ENCODE measurements at regions not wholly inside any gene's neighbourhood (a gene's known extent, or its start where the extent isn't known, plus 50 kb on each side); places are given as distances from the start of the nearest gene placed in this dataset.

DNA sequence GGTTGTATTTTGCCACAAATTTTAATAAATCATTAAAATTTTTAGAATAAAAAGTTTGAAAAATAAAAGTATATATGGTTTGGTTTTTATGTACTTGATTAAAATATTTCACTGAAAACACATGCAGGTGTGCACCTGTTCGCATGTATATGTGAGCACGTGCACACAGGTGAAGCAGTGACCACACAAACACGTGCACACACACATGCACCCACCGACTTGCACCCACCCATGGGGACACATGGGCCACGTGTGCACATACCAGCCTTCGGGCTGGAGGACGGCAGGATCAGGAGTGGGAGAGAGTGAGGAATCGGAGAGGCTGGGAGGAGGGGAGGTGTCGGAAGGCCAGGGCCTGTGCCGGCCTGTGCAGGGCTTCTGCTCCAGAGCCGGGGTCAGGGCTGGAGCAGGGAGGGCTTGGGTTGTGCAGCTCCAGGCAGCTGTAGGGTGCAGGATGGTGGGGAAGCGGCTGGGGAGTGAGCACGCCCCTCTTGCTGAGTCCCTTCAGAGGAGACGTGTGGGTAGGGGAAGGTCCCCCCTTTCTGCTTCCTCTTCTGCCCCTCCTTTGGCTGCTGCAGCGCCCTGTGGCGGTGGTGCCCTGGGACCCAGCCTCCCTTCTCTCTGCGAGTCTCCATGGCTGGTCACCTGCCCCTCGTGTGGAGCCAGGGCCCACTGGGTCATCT is 106.9 kb upstream of the HDAC4 start:
- no peaks in the 10 kb centered on the region for H3K9me3 ChIP-seq
- no peaks in the 10 kb centered on the region for H3K27me3 ChIP-seq
- H3K4me1 ChIP-seq (ENCODE audit: control insufficient read depth in 1 of 2, insufficient read depth in 1 of 2, low read depth in 1 of 2, low read length in 1 of 2), result peaks cover 60 to 64% of the 10 kb centered on the region in 2 experiments
- H3K27ac ChIP-seq, result peak overlapping the region; percentile 9
- no peak for TF ChIP-seq CTCF (IDR thresholded peaks at IDR 0.05)
- no peak overlapping the region for H3K4me3 ChIP-seq (ENCODE audit: low read depth in 1 of 2, low read length in 1 of 2)
- no peaks in the 10 kb centered on the region for H3K36me3 ChIP-seq

DNA sequence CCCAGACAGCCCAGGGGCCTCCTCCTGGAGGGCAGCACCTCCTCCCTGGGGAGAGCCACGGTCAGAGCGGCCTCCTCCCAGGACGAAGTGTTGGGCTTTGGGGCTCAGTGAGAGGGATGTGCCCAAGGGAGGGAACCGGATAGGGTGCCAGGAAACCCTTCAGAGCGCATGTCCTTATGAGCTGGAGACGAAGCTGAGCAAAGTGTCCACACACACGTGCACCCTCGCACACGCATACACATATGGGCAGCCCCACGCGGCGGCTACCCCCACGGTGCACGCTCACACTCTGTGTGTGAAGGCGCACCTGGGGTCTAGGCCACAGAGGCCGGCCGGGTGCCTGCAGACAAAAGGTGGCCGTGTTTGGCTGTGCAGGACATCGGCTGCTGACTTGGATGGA is 106.1 kb upstream of the HDAC4 start:
- Histone ChIP-seq H3K4me3 (ENCODE audit: low read depth in 1 of 2, low read length in 1 of 2) (no peak overlapping the region), H3K27ac (peak overlapping the region; percentile 99), H3K9me3 (no peaks in the 10 kb centered on the region), H3K36me3 (no peaks in the 10 kb centered on the region), H3K27me3 (no peaks in the 10 kb centered on the region), H3K4me1 (ENCODE audit: control insufficient read depth in 1 of 2, insufficient read depth in 1 of 2, low read depth in 1 of 2, low read length in 1 of 2) (peaks cover 67 to 72% of the 10 kb centered on the region in 2 experiments)
- no peak for TF ChIP-seq CTCF (IDR thresholded peaks at IDR 0.05)

DNA sequence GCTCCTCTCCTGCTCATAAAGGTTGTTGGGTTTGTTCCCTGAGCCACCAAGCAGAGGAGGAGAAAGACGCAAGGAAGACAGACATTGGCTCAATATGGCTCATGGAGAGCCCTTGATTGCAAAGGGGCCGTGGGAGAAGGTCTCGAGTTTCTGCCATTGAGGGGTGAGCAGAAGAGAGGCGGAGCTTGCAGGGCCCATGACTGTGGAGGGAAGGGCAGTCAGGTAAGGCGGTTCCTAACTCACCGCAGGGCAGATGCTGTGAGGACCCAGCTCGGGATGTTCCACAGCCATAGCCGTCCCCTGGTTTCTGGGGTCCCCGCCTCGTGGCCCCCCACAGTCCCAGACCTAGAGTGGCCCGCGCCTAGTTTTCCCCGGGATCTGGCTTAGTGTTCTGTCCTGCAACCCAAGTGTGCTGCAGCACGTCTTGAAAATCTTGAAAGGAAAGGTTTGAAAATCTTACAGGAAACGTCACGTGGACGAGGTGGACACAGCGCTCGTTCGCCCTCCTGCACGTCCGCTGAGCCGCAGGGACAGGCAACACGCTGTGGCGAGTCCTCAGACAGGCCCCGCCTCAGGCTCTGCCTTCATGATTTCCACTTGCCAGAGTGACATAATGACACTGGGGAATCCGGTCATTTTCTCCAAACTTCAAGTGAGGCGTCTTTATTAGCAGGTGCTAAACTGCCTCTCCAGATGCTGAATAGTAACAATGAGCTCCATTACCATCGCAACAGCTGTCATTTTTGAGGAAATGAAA is 105.5 kb upstream of the HDAC4 start:
- H3K27ac ChIP-seq, result peak overlapping the region; percentile 99
- TF ChIP-seq CTCF (IDR thresholded peaks at IDR 0.05), result no peak
- H3K4me1 ChIP-seq (ENCODE audit: control insufficient read depth in 1 of 2, insufficient read depth in 1 of 2, low read depth in 1 of 2, low read length in 1 of 2), result peaks cover 74 to 79% of the 10 kb centered on the region in 2 experiments
- no peak overlapping the region for H3K4me3 ChIP-seq (ENCODE audit: low read depth in 1 of 2, low read length in 1 of 2)
- H3K9me3 ChIP-seq, result no peaks in the 10 kb centered on the region
- no peaks in the 10 kb centered on the region for H3K36me3 ChIP-seq
- H3K27me3 ChIP-seq, result no peaks in the 10 kb centered on the region

GRCh38 chr2:239504643-239505235 is 103.9 kb upstream of the HDAC4 start:
- no peaks in the 10 kb centered on the region for H3K27me3 ChIP-seq
- H3K4me3 ChIP-seq (ENCODE audit: low read depth in 1 of 2, low read length in 1 of 2), result peak overlapping the region; percentile 46 to 57
- peaks cover 86 to 88% of the 10 kb centered on the region in 2 experiments for H3K4me1 ChIP-seq (ENCODE audit: control insufficient read depth in 1 of 2, insufficient read depth in 1 of 2, low read depth in 1 of 2, low read length in 1 of 2)
- peak overlapping the region; percentile 99 for H3K27ac ChIP-seq
- H3K9me3 ChIP-seq, result no peaks in the 10 kb centered on the region
- TF ChIP-seq CTCF (IDR thresholded peaks at IDR 0.05), result no peak
- no peaks in the 10 kb centered on the region for H3K36me3 ChIP-seq

DNA sequence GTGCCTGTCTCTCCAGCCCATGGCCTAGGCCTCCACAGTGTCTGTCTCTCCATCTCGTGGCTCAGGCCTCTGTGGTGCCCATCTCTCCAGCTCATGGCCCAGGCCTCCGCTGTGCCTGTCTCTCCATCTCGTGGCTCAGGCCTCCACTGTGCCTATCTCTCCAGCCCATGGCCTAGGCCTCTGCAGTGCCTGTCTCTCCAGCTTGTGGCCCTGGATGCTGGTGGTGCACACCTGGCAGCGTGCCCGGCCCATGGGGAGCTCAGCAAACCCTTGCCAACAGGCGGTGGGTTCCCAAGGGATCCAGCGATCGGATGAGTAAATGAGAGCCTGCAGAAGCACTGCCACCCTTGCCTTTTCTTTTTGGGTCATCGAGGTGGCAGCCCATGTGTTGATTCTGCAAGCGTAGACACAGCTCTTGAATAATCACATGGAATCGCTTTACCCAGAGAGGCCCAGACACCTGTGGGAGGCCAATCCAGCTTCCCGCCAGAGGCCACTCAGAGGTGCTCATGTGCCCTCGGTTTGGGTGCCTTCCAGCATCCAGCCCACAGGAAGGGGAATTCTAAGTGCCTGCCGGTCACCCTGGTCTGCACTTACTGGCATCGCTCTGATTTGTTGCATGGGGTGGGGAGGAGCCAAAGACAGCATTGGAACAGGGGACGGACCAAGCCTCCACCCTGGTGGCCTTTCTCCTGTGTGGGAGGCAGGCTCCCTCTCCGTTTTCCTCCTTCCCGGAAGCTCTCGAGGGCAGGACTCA is 101.8 kb upstream of the HDAC4 start:
- H3K27ac ChIP-seq, result peak overlapping the region; percentile 99
- peak overlapping the region; percentile 57 to 68 for H3K4me3 ChIP-seq (ENCODE audit: low read depth in 1 of 2, low read length in 1 of 2)
- no peaks in the 10 kb centered on the region for H3K9me3 ChIP-seq
- H3K36me3 ChIP-seq, result no peaks in the 10 kb centered on the region
- TF ChIP-seq CTCF (IDR thresholded peaks at IDR 0.05), result no peak
- H3K27me3 ChIP-seq, result no peaks in the 10 kb centered on the region
- H3K4me1 ChIP-seq (ENCODE audit: control insufficient read depth in 1 of 2, insufficient read depth in 1 of 2, low read depth in 1 of 2, low read length in 1 of 2), result peaks cover 76 to 79% of the 10 kb centered on the region in 2 experiments
